ENCODE measurements at regions not wholly inside any gene's neighbourhood (a gene's known extent, or its start where the extent isn't known, plus 50 kb on each side); places are given as distances from the start of the nearest gene placed in this dataset.

DNA sequence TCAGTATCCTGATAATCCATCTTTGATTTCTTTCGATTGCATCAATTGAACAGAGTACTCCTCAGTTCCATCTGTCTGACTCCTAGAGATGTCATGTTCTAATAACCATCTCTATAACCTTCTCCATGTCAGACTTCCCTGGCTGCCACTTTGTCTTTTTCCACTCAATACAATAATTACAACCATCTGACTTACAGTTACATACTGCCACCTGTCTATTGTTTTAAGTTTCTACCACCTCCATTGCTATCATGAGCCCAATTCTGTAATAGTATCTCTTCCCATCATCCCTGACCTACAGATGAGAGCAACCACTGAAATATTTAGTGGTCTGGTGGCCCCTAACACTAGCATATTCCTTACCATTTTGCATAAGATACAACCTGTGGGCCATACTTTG, 439.2 kb upstream of the FAM47C start:
- TF ChIP-seq, protein P1, sequence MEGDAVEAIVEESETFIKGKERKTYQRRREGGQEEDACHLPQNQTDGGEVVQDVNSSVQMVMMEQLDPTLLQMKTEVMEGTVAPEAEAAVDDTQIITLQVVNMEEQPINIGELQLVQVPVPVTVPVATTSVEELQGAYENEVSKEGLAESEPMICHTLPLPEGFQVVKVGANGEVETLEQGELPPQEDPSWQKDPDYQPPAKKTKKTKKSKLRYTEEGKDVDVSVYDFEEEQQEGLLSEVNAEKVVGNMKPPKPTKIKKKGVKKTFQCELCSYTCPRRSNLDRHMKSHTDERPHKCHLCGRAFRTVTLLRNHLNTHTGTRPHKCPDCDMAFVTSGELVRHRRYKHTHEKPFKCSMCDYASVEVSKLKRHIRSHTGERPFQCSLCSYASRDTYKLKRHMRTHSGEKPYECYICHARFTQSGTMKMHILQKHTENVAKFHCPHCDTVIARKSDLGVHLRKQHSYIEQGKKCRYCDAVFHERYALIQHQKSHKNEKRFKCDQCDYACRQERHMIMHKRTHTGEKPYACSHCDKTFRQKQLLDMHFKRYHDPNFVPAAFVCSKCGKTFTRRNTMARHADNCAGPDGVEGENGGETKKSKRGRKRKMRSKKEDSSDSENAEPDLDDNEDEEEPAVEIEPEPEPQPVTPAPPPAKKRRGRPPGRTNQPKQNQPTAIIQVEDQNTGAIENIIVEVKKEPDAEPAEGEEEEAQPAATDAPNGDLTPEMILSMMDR (IDR thresholded peaks at IDR 0.05; ENCODE audit: borderline replicate concordance, control extremely low read depth, extremely low read depth, insufficient read depth, missing control alignments), result no peak
- in situ Hi-C loops (cut with MboI; ENCODE audit: low sequenced_read_pairs, unreplicated experiment), result no loop called here
- DNase-seq (ENCODE audit: low spot score), result no peak

DNA sequence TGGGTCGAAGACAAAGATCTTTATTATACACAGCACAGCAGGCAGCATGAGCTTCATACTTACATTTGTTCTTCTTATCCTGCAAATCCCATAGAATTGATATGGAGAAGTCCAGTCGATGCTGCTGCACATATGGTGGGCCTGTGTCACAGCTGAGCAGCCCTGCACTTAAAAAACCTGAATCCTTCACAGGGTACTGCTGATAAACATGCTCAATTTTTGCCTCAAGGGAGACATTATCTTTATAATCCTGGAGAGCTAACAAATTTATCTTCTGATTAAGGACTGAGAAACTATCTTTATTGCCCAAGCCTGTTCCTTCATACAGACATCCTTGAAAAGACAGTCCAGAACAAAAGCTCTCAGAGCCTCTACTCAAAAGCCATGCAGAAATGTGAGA, 434.4 kb upstream of the FAM47C start:
- DNase-seq (ENCODE audit: low spot score), result no peak
- in situ Hi-C loops (cut with MboI; ENCODE audit: low sequenced_read_pairs, unreplicated experiment), result no loop called here
- TF ChIP-seq, protein P1 (IDR thresholded peaks at IDR 0.05; ENCODE audit: borderline replicate concordance, control extremely low read depth, extremely low read depth, insufficient read depth, missing control alignments), result no peak

DNA sequence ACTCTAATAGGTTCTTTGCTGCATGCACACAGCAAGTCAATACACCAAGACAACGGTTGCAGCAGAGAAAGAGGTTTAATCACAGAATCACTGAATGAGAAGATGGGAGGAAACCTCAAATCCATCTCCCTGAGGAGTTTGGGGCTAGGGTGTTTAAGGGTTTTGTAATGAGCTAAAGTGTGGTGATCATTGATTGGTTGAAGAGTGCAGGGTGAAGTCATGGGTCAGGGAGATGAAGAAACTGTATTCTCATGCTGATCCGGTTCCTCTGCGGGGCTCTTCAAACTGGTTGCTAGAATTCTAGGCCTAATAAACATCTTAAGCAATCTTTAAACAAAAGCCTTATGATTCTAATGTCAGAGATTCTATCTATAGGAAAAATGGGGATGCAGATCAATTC, 432.5 kb upstream of the FAM47C start:
- DNase-seq (ENCODE audit: low spot score), result no peak

DNA sequence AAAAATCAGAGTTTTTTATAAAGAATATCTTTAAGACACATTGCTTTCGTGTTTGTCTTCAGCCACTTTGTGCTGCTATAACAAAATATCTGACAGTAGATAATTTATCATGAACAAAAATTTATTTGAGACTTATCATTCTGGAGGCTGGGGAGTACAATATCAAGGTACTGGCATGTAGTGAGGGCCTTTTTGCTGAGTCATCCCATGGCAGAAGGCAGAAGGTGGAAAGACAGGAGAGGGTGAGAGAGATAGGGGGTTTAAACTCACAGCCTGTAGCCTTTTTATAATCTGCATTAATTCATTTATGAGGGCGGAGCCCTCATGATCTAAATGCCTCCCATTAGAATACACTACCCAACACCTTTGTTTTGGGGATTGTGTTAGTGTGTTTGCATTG, 431.2 kb upstream of the FAM47C start:
- in situ Hi-C loops (cut with MboI; ENCODE audit: low sequenced_read_pairs, unreplicated experiment), result no loop called here
- TF ChIP-seq, protein P1 (IDR thresholded peaks at IDR 0.05; ENCODE audit: borderline replicate concordance, control extremely low read depth, extremely low read depth, insufficient read depth, missing control alignments), result no peak
- DNase-seq (ENCODE audit: low spot score), result no peak

More for the DNA sequence above, 432.5 kb upstream of the FAM47C start:
- in situ Hi-C loops (cut with MboI; ENCODE audit: low sequenced_read_pairs, unreplicated experiment), result no loop called here
- TF ChIP-seq, protein P1 (IDR thresholded peaks at IDR 0.05; ENCODE audit: borderline replicate concordance, control extremely low read depth, extremely low read depth, insufficient read depth, missing control alignments), result no peak

DNA sequence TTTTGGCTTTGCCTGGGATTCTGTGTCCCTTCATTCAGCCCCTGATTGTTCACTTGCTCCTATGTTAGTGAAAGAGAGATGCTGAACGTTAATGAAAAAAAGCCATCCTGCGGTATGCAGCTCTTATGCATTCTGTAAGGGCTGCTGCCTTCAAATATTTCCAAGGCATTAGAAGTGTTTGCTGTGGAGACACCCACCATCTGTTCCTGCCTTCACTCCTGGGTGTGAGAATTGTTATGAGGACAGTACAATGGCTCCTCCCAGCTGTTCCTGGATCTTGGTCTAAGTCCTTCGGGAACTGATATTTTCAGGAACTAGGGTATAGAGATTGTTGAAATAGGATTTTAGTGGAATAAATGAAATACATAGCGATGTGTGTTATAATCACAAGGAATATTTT, 427.1 kb upstream of the FAM47C start:
- TF ChIP-seq, protein P1 (IDR thresholded peaks at IDR 0.05; ENCODE audit: borderline replicate concordance, control extremely low read depth, extremely low read depth, insufficient read depth, missing control alignments), result no peak
- in situ Hi-C loops (cut with MboI; ENCODE audit: low sequenced_read_pairs, unreplicated experiment), result no loop called here
- no peak for DNase-seq (ENCODE audit: low spot score)

DNA sequence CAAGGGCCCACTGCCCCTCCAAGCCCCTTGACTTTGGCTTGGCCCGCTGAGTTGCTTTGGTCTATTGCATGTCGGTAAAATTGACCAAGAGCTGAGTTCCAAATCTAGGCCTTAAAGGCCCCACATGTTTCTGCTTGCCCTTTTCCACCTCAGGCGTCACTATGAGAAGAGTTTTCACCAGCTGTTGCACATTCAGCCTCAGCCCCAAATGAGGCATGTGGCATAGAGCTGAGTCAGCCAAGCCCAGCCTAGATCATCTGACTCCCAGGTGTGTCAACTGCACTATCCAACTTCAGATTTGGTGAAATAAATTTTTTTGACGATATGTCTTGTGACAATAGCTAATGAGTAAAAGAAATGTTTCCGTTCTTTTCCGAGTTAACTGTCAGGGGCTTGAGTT, 424.5 kb upstream of the FAM47C start:
- in situ Hi-C loops (cut with MboI; ENCODE audit: low sequenced_read_pairs, unreplicated experiment), result no loop called here
- no peak for DNase-seq (ENCODE audit: low spot score)
- TF ChIP-seq, protein P1 (IDR thresholded peaks at IDR 0.05; ENCODE audit: borderline replicate concordance, control extremely low read depth, extremely low read depth, insufficient read depth, missing control alignments), result no peak
